ENCODE measurements at regions not wholly inside any gene's neighbourhood (a gene's known extent, or its start where the extent isn't known, plus 50 kb on each side); places are given as distances from the start of the nearest gene placed in this dataset.
A peak's percentile ranks its signal among the peaks of the same experiment; 100 is the strongest.

DNA sequence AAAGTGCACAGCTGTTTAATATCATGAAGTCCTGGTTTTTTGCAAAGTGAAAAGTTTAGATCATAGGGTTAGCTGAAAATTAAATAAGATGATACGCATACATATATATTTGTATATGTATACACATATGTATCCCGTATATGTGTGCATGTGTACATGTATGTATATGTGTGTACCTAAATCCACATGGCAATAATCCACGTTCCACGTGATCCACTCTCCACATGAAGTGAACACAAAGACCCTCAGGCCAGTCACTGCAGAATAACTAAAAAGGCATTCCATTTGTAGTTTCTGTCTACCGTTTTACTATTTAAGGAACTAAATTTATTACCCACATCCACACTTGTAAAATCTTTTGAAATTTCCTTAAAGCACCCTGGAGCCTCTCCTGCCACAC lies 294.9 kb downstream of the FOXA2 start:
- H3K27ac Mint-ChIP-seq (ENCODE audit: low read depth, unreplicated experiment): peak overlapping the region; percentile 59
- H3K4me3 Mint-ChIP-seq (ENCODE audit: unreplicated experiment): peak overlapping the region; percentile 2
- ChIA-PET CTCF (interaction anchor here (0.7 to 2.6 kb wide), 8 partner anchors 10 to 608 kb away, joined by 3 to 20 read pairs (median 4); no protein-coding TSS in a partner anchor), POLR2A (interaction anchor here (0.6 to 2.3 kb wide), 24 partner anchors 9 to 1557 kb away, joined by 3 to 7 read pairs (median 4); partner anchors contain the start of gene NXT1)
- DNase-seq (ENCODE audit: unreplicated experiment): no peak
- H3K9me3 Mint-ChIP-seq (ENCODE audit: unreplicated experiment): no peaks in the 10 kb centered on the region
- H3K4me1 Mint-ChIP-seq (ENCODE audit: insufficient read depth, unreplicated experiment): peaks cover 40% of the 10 kb centered on the region
- TF ChIP-seq, protein P1, sequence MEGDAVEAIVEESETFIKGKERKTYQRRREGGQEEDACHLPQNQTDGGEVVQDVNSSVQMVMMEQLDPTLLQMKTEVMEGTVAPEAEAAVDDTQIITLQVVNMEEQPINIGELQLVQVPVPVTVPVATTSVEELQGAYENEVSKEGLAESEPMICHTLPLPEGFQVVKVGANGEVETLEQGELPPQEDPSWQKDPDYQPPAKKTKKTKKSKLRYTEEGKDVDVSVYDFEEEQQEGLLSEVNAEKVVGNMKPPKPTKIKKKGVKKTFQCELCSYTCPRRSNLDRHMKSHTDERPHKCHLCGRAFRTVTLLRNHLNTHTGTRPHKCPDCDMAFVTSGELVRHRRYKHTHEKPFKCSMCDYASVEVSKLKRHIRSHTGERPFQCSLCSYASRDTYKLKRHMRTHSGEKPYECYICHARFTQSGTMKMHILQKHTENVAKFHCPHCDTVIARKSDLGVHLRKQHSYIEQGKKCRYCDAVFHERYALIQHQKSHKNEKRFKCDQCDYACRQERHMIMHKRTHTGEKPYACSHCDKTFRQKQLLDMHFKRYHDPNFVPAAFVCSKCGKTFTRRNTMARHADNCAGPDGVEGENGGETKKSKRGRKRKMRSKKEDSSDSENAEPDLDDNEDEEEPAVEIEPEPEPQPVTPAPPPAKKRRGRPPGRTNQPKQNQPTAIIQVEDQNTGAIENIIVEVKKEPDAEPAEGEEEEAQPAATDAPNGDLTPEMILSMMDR (IDR thresholded peaks at IDR 0.05; ENCODE audit: unreplicated experiment): no peak
- intact Hi-C loops (cut with micrococcal nuclease): no loop called here
- BruUV-seq (replicated peaks): no TSS peak
- no peaks in the 10 kb centered on the region for H3K27me3 Mint-ChIP-seq (ENCODE audit: insufficient read depth, unreplicated experiment)
- H3K36me3 Mint-ChIP-seq (ENCODE audit: insufficient read depth, unreplicated experiment): no peaks in the 10 kb centered on the region

DNA sequence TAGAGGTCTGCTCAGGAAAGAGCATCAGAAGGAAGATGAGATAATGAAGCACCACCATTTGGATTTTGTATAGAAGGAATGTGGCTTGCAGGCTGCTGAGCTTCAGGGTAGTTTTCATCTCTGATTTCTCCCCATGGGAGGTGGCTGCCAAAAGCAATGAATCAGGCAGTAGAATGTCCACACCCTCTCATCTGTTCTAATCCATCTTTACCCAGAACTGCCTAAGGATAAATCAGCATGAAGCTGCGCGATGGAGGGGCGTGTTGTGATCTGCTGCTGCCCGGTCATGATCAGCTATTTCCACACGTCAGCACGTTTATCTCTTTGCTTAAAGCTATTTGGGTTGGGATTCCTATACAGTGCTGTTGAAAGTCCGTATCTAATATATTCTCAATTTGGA lies 295.4 kb downstream of the FOXA2 start:
- DNase-seq (ENCODE audit: unreplicated experiment): peak; percentile 54
- Mint-ChIP-seq H3K9me3 (ENCODE audit: unreplicated experiment) (no peaks in the 10 kb centered on the region), H3K27ac (ENCODE audit: low read depth, unreplicated experiment) (peak overlapping the region; percentile 92), H3K36me3 (ENCODE audit: insufficient read depth, unreplicated experiment) (no peaks in the 10 kb centered on the region), H3K4me3 (ENCODE audit: unreplicated experiment) (peak overlapping the region; percentile 28), H3K4me1 (ENCODE audit: insufficient read depth, unreplicated experiment) (peaks cover 40% of the 10 kb centered on the region), H3K27me3 (ENCODE audit: insufficient read depth, unreplicated experiment) (no peaks in the 10 kb centered on the region)
- TF ChIP-seq, protein P1 (IDR thresholded peaks at IDR 0.05; ENCODE audit: unreplicated experiment): no peak
- intact Hi-C loops (cut with micrococcal nuclease): no loop called here
- BruUV-seq (replicated peaks): no TSS peak
- ChIA-PET POLR2A (interaction anchor here (0.6 to 2.3 kb wide), 24 partner anchors 8 to 1061 kb away, joined by 3 to 7 read pairs (median 4); partner anchors contain the start of gene NXT1), CTCF (interaction anchor here (0.6 to 2.6 kb wide), 9 partner anchors 10 to 609 kb away, joined by 3 to 20 read pairs (median 4); no protein-coding TSS in a partner anchor)

DNA sequence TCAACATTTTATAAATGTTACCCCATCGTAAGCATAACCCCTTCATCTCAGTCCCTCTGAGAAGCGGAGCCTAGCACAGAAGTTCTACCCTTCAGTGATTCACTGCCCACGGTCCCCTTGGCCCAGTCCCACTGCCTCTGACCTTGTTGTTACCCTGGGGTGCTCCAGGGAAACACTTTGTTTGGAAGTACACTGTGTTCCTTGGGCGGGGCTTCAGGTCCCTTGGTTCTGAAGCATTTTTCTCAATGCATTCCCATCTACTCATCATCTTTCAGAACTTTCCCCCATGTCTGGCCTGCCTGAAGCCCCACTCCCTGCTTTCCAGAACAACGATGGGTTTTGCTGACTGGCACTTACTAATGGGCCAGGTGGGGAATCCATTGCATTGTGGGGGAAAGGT lies 296.2 kb downstream of the FOXA2 start:
- TF ChIP-seq, protein P1 (IDR thresholded peaks at IDR 0.05; ENCODE audit: unreplicated experiment): no peak
- peak; percentile 17 for DNase-seq (ENCODE audit: unreplicated experiment)
- no peaks in the 10 kb centered on the region for H3K27me3 Mint-ChIP-seq (ENCODE audit: insufficient read depth, unreplicated experiment)
- CTCF ChIA-PET: interaction anchor here (1.3 kb wide), 2 partner anchors 20 to 23 kb away, joined by 3 to 4 read pairs; no protein-coding TSS in a partner anchor
- intact Hi-C loops (cut with micrococcal nuclease): no loop called here
- no peaks in the 10 kb centered on the region for H3K9me3 Mint-ChIP-seq (ENCODE audit: unreplicated experiment)
- H3K36me3 Mint-ChIP-seq (ENCODE audit: insufficient read depth, unreplicated experiment): no peaks in the 10 kb centered on the region
- POLR2A ChIA-PET: interaction anchor here (0.6 to 2.3 kb wide), 13 partner anchors 9 to 870 kb away, joined by 3 to 7 read pairs (median 4); no protein-coding TSS in a partner anchor
- BruUV-seq (replicated peaks): no TSS peak
- H3K27ac Mint-ChIP-seq (ENCODE audit: low read depth, unreplicated experiment): peak overlapping the region; percentile 92
- peak overlapping the region; percentile 15 for H3K4me3 Mint-ChIP-seq (ENCODE audit: unreplicated experiment)
- H3K4me1 Mint-ChIP-seq (ENCODE audit: insufficient read depth, unreplicated experiment): peaks cover 40% of the 10 kb centered on the region

DNA sequence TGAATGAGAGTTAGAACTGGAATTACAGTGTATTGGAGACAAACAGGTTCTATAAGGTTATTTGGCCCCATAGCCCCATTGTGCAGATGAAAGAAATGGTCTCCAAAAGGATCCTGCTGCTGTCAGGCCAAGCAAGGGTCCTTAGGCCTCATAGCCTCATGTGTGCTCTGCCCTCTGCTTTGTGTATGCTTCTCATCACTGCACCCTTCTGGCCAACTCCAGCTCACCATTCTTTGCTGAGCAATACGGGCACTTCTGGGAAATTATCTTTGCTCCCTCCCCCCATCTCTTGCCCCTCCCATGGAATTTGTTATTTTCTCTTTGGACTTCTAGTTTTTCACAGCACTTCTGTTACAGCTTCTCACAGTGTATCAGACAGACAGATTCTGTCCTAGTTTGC lies 298.8 kb downstream of the FOXA2 start:
- TF ChIP-seq, protein P1 (IDR thresholded peaks at IDR 0.05; ENCODE audit: unreplicated experiment): no peak
- H3K27me3 Mint-ChIP-seq (ENCODE audit: insufficient read depth, unreplicated experiment): no peaks in the 10 kb centered on the region
- no peak for DNase-seq (ENCODE audit: unreplicated experiment)
- POLR2A ChIA-PET: no interaction called here
- no TSS peak for BruUV-seq (replicated peaks)
- intact Hi-C loops (cut with micrococcal nuclease): no loop called here
- H3K4me1 Mint-ChIP-seq (ENCODE audit: insufficient read depth, unreplicated experiment): peaks cover 40% of the 10 kb centered on the region
- CTCF ChIA-PET: interaction anchor here (0.6 to 1.2 kb wide), 4 partner anchors 71 to 566 kb away, joined by 3 to 5 read pairs (median 3); no protein-coding TSS in a partner anchor
- H3K36me3 Mint-ChIP-seq (ENCODE audit: insufficient read depth, unreplicated experiment): no peaks in the 10 kb centered on the region
- peak overlapping the region; percentile 44 for H3K27ac Mint-ChIP-seq (ENCODE audit: low read depth, unreplicated experiment)
- H3K9me3 Mint-ChIP-seq (ENCODE audit: unreplicated experiment): no peaks in the 10 kb centered on the region
- H3K4me3 Mint-ChIP-seq (ENCODE audit: unreplicated experiment): no peak overlapping the region
